ENCODE measurements at regions not wholly inside any gene's neighbourhood (a gene's known extent, or its start where the extent isn't known, plus 50 kb on each side); places are given as distances from the start of the nearest gene placed in this dataset.

- DNase-seq (no peak), ATAC-seq (no peak)
- H3K27me3 Mint-ChIP-seq = no peaks in the 10 kb centered on the region
- no peak overlapping the region for H3K4me3 Mint-ChIP-seq
- H3K4me1 Mint-ChIP-seq = no peaks in the 10 kb centered on the region
- no peak overlapping the region for H3K27ac Mint-ChIP-seq
- H3K9me3 Mint-ChIP-seq = no peaks in the 10 kb centered on the region
Measured at GRCh38 chr2:60603533-60604190, 50.2 kb upstream of the BCL11A start.

- no peaks in the 10 kb centered on the region for H3K4me1 Mint-ChIP-seq
- H3K4me3 Mint-ChIP-seq = no peak overlapping the region
- no peaks in the 10 kb centered on the region for H3K9me3 Mint-ChIP-seq
- no peaks in the 10 kb centered on the region for H3K27me3 Mint-ChIP-seq
- no peak overlapping the region for H3K27ac Mint-ChIP-seq
- DNase-seq = no peak
- ATAC-seq = no peak
Measured at GRCh38 chr2:60604486-60605064, 51.1 kb upstream of the BCL11A start.

- Mint-ChIP-seq H3K4me3 (no peak overlapping the region), H3K4me1 (no peaks in the 10 kb centered on the region), H3K9me3 (no peaks in the 10 kb centered on the region), H3K27me3 (no peaks in the 10 kb centered on the region), H3K27ac (no peak overlapping the region)
- DNase-seq (no peak), ATAC-seq (no peak)
Measured at GRCh38 chr2:60605866-60606265, 52.4 kb upstream of the BCL11A start.

GRCh38 chr2:60608679-60609078 is 55.2 kb upstream of the BCL11A start:
- H3K27me3 Mint-ChIP-seq = peaks cover 13% of the 10 kb centered on the region
- DNase-seq (no peak), ATAC-seq (no peak)
- no peaks in the 10 kb centered on the region for H3K4me1 Mint-ChIP-seq
- H3K4me3 Mint-ChIP-seq = no peak overlapping the region
- no peak overlapping the region for H3K27ac Mint-ChIP-seq
- no peaks in the 10 kb centered on the region for H3K9me3 Mint-ChIP-seq

GRCh38 chr2:60612033-60612432 is 58.6 kb upstream of the BCL11A start:
- H3K9me3 Mint-ChIP-seq = no peaks in the 10 kb centered on the region
- no peak for ATAC-seq
- DNase-seq = no peak
- H3K27me3 Mint-ChIP-seq = peaks cover 13% of the 10 kb centered on the region
- no peaks in the 10 kb centered on the region for H3K4me1 Mint-ChIP-seq
- no peak overlapping the region for H3K4me3 Mint-ChIP-seq
- no peak overlapping the region for H3K27ac Mint-ChIP-seq

- no peak for ATAC-seq
- DNase-seq = no peak
- H3K27ac Mint-ChIP-seq = no peak overlapping the region
- H3K9me3 Mint-ChIP-seq = no peaks in the 10 kb centered on the region
- peaks cover 13% of the 10 kb centered on the region for H3K27me3 Mint-ChIP-seq
- H3K4me3 Mint-ChIP-seq = no peak overlapping the region
- no peaks in the 10 kb centered on the region for H3K4me1 Mint-ChIP-seq
Measured at GRCh38 chr2:60614319-60614718, 60.9 kb upstream of the BCL11A start.

- Mint-ChIP-seq H3K27me3 (peaks cover 17% of the 10 kb centered on the region), H3K9me3 (no peaks in the 10 kb centered on the region), H3K4me1 (no peaks in the 10 kb centered on the region), H3K27ac (no peak overlapping the region), H3K4me3 (no peak overlapping the region)
- ATAC-seq (no peak), DNase-seq (no peak)
Measured at GRCh38 chr2:60621688-60622429, 68.4 kb upstream of the BCL11A start.

- Mint-ChIP-seq H3K9me3 (no peaks in the 10 kb centered on the region), H3K4me3 (no peak overlapping the region), H3K27me3 (peaks cover 21% of the 10 kb centered on the region), H3K27ac (no peak overlapping the region), H3K4me1 (no peaks in the 10 kb centered on the region)
- DNase-seq = no peak
- ATAC-seq = no peak
Measured at GRCh38 chr2:60623040-60623439, 69.6 kb upstream of the BCL11A start.

- peaks cover 53% of the 10 kb centered on the region for H3K27me3 Mint-ChIP-seq
- no peak overlapping the region for H3K27ac Mint-ChIP-seq
- H3K4me1 Mint-ChIP-seq = no peaks in the 10 kb centered on the region
- DNase-seq = no peak
- H3K9me3 Mint-ChIP-seq = no peaks in the 10 kb centered on the region
- H3K4me3 Mint-ChIP-seq = no peak overlapping the region
- no peak for ATAC-seq
Measured at GRCh38 chr2:60627412-60627811, 74.0 kb upstream of the BCL11A start.

- Mint-ChIP-seq H3K27ac (no peak overlapping the region), H3K4me3 (no peak overlapping the region), H3K4me1 (no peaks in the 10 kb centered on the region), H3K9me3 (no peaks in the 10 kb centered on the region), H3K27me3 (peaks cover 53% of the 10 kb centered on the region)
- DNase-seq (no peak), ATAC-seq (no peak)
Measured at GRCh38 chr2:60628026-60628425, 74.6 kb upstream of the BCL11A start.

- H3K27ac Mint-ChIP-seq = no peak overlapping the region
- no peaks in the 10 kb centered on the region for H3K4me1 Mint-ChIP-seq
- H3K4me3 Mint-ChIP-seq = no peak overlapping the region
- ATAC-seq = no peak
- DNase-seq = no peak
- H3K9me3 Mint-ChIP-seq = no peaks in the 10 kb centered on the region
- H3K27me3 Mint-ChIP-seq = peaks cover 53% of the 10 kb centered on the region
Measured at GRCh38 chr2:60628615-60629304, 75.3 kb upstream of the BCL11A start.

GRCh38 chr2:60629305-60629662 is 75.8 kb upstream of the BCL11A start:
- H3K27ac Mint-ChIP-seq = no peak overlapping the region
- H3K9me3 Mint-ChIP-seq = no peaks in the 10 kb centered on the region
- ATAC-seq (no peak), DNase-seq (no peak)
- peaks cover 49% of the 10 kb centered on the region for H3K27me3 Mint-ChIP-seq
- no peak overlapping the region for H3K4me3 Mint-ChIP-seq
- no peaks in the 10 kb centered on the region for H3K4me1 Mint-ChIP-seq

GRCh38 chr2:60629801-60630385 is 76.4 kb upstream of the BCL11A start:
- no peaks in the 10 kb centered on the region for H3K4me1 Mint-ChIP-seq
- peaks cover 43% of the 10 kb centered on the region for H3K27me3 Mint-ChIP-seq
- DNase-seq = no peak
- ATAC-seq = no peak
- no peak overlapping the region for H3K4me3 Mint-ChIP-seq
- no peaks in the 10 kb centered on the region for H3K9me3 Mint-ChIP-seq
- H3K27ac Mint-ChIP-seq = no peak overlapping the region

- DNase-seq = no peak
- H3K27me3 Mint-ChIP-seq = peaks cover 37% of the 10 kb centered on the region
- no peak for ATAC-seq
- no peaks in the 10 kb centered on the region for H3K4me1 Mint-ChIP-seq
- H3K27ac Mint-ChIP-seq = no peak overlapping the region
- H3K9me3 Mint-ChIP-seq = no peaks in the 10 kb centered on the region
- no peak overlapping the region for H3K4me3 Mint-ChIP-seq
Measured at GRCh38 chr2:60633615-60634014, 80.2 kb upstream of the BCL11A start.

GRCh38 chr2:60634438-60634837 is 81.0 kb upstream of the BCL11A start:
- Mint-ChIP-seq H3K27me3 (peaks cover 29% of the 10 kb centered on the region), H3K9me3 (no peaks in the 10 kb centered on the region), H3K27ac (no peak overlapping the region), H3K4me3 (no peak overlapping the region), H3K4me1 (no peaks in the 10 kb centered on the region)
- DNase-seq = no peak
- no peak for ATAC-seq
